Heart left ventricle (tissue), 13 donors: ENCODE measurements at regions not wholly inside any gene's neighbourhood (a gene's known extent, or its start where the extent isn't known, plus 50 kb on each side); places are given as distances from the start of the nearest gene placed in this dataset.

ENCODE experiments used
- POLR2A ChIP-seq, 2 donors: fragments of 450-650 bp; IDR thresholded peaks; one replicate each; pipeline ENCODE4 v1.6.1; 2017; ENCODE audit warnings: antibody characterized with exemption in 2 of 2, mild to moderate bottlenecking in 2 of 2, moderate library complexity in 2 of 2
- TF ChIP-seq, protein P1 (sequence below), 12 donors: fragments of 200-600 bp; sonication (generic) in 4 of 12; IDR thresholded peaks; one replicate each; pipeline versions ENCODE4 v1.5.0 to v1.8.0; 2018 to 2022; ENCODE audit warnings: antibody characterized with exemption in 12 of 12, mild to moderate bottlenecking in 5 of 12
- donor health status: ischemic (EF 13 %, LVEDD 7.1; RV severe dilation, severe dysfunction).
- donor health status: DM: no; HTN: yes; CAD: no.
- donor health status: DM: no; HTN: no; CAD: no.
- donor health status: ischemic (EF 25% LVEDD 6.9; RV normal size, moderate dysfunction).
- donor health status: ischemic (EF 25% LVEDD 5.7; RV mildly dilated, moderate dysfunction).
- donor health status: ischemic (EF 35%, LVEDD 5.7; RV mildly dilated, moderate dysfunction).
- donor health status: nonischemic (EF 11% LVEDD 7.7; RV severe dilation, severe dysfunction).
- donor health status: DM: yes; HTN: yes; CAD: no.
- donor health status: PGD.
- donor health status: ischemic (EF 29% LVEDD 5.4; RV normal size, mild dysfunction).
- donor health status: nonischemic (EF 23%, LVEDD 6.1; RV moderate dilation, normal function).

DNA sequence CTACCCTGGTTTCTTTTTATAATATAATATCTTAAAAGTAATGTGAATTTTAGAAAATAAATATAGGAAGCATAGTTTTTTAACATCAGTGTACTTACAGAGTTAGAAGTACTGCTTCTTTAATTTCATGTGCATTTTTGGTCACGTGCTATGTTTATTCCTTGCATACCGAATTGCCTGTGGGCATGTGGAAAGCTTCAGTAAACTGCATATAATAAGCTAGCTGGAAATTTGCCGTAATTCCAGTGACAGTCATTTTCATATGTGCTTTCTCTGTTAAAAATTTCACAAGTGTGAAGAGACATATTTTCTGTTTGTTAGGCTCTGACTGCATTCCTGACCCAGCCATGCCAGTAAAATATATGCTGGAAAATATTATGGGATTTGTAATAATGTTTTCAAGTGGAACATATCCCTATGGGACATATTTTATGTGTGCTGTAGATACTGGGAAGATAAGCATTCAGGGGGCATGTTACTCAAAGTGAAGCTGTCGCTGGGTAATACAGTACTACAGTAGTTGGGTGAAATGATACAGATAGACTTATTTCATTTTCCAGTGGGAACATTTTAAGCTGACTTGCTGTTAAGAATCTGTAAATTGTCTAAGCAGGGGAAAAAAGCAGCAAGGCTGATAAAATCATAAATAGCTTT, 616.7 kb downstream of the FRK start:
- TF ChIP-seq, protein P1, sequence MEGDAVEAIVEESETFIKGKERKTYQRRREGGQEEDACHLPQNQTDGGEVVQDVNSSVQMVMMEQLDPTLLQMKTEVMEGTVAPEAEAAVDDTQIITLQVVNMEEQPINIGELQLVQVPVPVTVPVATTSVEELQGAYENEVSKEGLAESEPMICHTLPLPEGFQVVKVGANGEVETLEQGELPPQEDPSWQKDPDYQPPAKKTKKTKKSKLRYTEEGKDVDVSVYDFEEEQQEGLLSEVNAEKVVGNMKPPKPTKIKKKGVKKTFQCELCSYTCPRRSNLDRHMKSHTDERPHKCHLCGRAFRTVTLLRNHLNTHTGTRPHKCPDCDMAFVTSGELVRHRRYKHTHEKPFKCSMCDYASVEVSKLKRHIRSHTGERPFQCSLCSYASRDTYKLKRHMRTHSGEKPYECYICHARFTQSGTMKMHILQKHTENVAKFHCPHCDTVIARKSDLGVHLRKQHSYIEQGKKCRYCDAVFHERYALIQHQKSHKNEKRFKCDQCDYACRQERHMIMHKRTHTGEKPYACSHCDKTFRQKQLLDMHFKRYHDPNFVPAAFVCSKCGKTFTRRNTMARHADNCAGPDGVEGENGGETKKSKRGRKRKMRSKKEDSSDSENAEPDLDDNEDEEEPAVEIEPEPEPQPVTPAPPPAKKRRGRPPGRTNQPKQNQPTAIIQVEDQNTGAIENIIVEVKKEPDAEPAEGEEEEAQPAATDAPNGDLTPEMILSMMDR (IDR thresholded peaks at IDR 0.05) = no peak
- no peak for TF ChIP-seq POLR2A (IDR thresholded peaks at IDR 0.05)
